BLaER1 (cell line): ENCODE measurements at regions not wholly inside any gene's neighbourhood (a gene's known extent, or its start where the extent isn't known, plus 50 kb on each side); places are given as distances from the start of the nearest gene placed in this dataset.
A peak's percentile ranks its signal among the peaks of the same experiment; 100 is the strongest.
"Not testable (repeated sequence)": the region's sequence is repeated elsewhere in the genome, so short reads cannot be mapped to it uniquely, and the experiment has no call there.

Experiments
- H3K27ac ChIP-seq: shearing (Covaris generic); formaldehyde crosslinking; 2 replicates; pipeline ENCODE4 v1.8.1; 2022
- H3K27me3 ChIP-seq: shearing (Covaris generic); formaldehyde crosslinking; 2 replicates; pipeline ENCODE4 v1.8.1; 2022
- H3K36me3 ChIP-seq: shearing (Covaris generic); formaldehyde crosslinking; 2 replicates; pipeline ENCODE4 v1.8.1; 2022
- H3K4me1 ChIP-seq: shearing (Covaris generic); formaldehyde crosslinking; 2 replicates; pipeline ENCODE4 v1.8.1; 2022
- H3K4me2 ChIP-seq: shearing (Covaris generic); formaldehyde crosslinking; 2 replicates; pipeline ENCODE4 v1.8.1; 2022
- H3K4me3 ChIP-seq: shearing (Covaris generic); formaldehyde crosslinking; 2 replicates; pipeline ENCODE4 v1.8.1; 2022
- H3K9ac ChIP-seq: shearing (Covaris generic); formaldehyde crosslinking; 2 replicates; pipeline ENCODE4 v1.8.1; 2022
- H3K9me3 ChIP-seq: shearing (Covaris generic); formaldehyde crosslinking; 2 replicates; pipeline ENCODE4 v1.8.1; 2022
- H4K20me1 ChIP-seq: shearing (Covaris generic); formaldehyde crosslinking; 2 replicates; pipeline ENCODE4 v1.8.1; 2022

GRCh38 chr2:89243114-89243700 is 551.7 kb downstream of the RPIA start:
- not testable (repeated sequence) for H3K36me3 ChIP-seq, H3K27ac ChIP-seq, H3K27me3 ChIP-seq, H3K9me3 ChIP-seq, H3K9ac ChIP-seq, H4K20me1 ChIP-seq, H3K4me2 ChIP-seq, H3K4me3 ChIP-seq
- peaks cover 20% of the 10 kb centered on the region for H3K4me1 ChIP-seq

GRCh38 chr2:89244407-89244806 is 552.9 kb downstream of the RPIA start:
- not testable (repeated sequence) for H3K9me3 ChIP-seq, H3K9ac ChIP-seq, H3K27me3 ChIP-seq, H3K36me3 ChIP-seq, H4K20me1 ChIP-seq, H3K4me3 ChIP-seq
- peak overlapping the region; percentile 26; the same call in 1 of the 2 replicates for H3K4me2 ChIP-seq
- 0 out of 2 replicates have a peak overlapping the region, but pooled peaks have one; percentile 35 for H3K27ac ChIP-seq
- peaks cover 20% of the 10 kb centered on the region for H3K4me1 ChIP-seq

- H3K4me3 ChIP-seq, H4K20me1 ChIP-seq, H3K36me3 ChIP-seq, H3K27me3 ChIP-seq, H3K9me3 ChIP-seq, H3K9ac ChIP-seq: not testable (repeated sequence)
- 0 out of 2 replicates have a peak overlapping the region, but pooled peaks have one; percentile 38 for H3K27ac ChIP-seq
- H3K4me2 ChIP-seq: peak overlapping the region; percentile 55
- H3K4me1 ChIP-seq: peaks cover 20% of the 10 kb centered on the region
These were observed 554.0 kb downstream of the RPIA start for GRCh38 chr2:89245478-89245877.

GRCh38 chr2:89246027-89246426 is 554.6 kb downstream of the RPIA start:
- not testable (repeated sequence) for H3K36me3 ChIP-seq, H4K20me1 ChIP-seq, H3K4me3 ChIP-seq, H3K9ac ChIP-seq, H3K9me3 ChIP-seq, H3K27me3 ChIP-seq
- Histone ChIP-seq H3K4me1 (peaks cover 20% of the 10 kb centered on the region), H3K27ac (peak overlapping the region; percentile 44; the same call in 1 of the 2 replicates), H3K4me2 (peak overlapping the region; percentile 55)

GRCh38 chr2:89246620-89247019 is 555.1 kb downstream of the RPIA start:
- H3K27ac ChIP-seq: peak overlapping the region; percentile 44

GRCh38 chr2:89255013-89255412 is 563.5 kb downstream of the RPIA start:
- H3K36me3 ChIP-seq, H3K9ac ChIP-seq, H3K27ac ChIP-seq, H3K27me3 ChIP-seq, H4K20me1 ChIP-seq, H3K4me3 ChIP-seq, H3K9me3 ChIP-seq, H3K4me2 ChIP-seq, H3K4me1 ChIP-seq: not testable (repeated sequence)

More at GRCh38 chr2:89246620-89247019, 555.1 kb downstream of the RPIA start:
- not testable (repeated sequence) for H3K27me3 ChIP-seq, H3K9ac ChIP-seq, H3K4me3 ChIP-seq, H3K9me3 ChIP-seq, H4K20me1 ChIP-seq, H3K36me3 ChIP-seq
- Histone ChIP-seq H3K4me1 (peaks cover 20% of the 10 kb centered on the region), H3K4me2 (peak overlapping the region; percentile 55)

GRCh38 chr2:89273443-89273842 is 582.0 kb downstream of the RPIA start:
- H3K27me3 ChIP-seq, H4K20me1 ChIP-seq, H3K9ac ChIP-seq, H3K4me2 ChIP-seq, H3K4me3 ChIP-seq, H3K9me3 ChIP-seq, H3K36me3 ChIP-seq, H3K27ac ChIP-seq, H3K4me1 ChIP-seq: not testable (repeated sequence)

GRCh38 chr2:89280536-89280935 is 589.1 kb downstream of the RPIA start:
- H3K9me3 ChIP-seq, H3K4me2 ChIP-seq, H3K4me3 ChIP-seq, H3K27me3 ChIP-seq, H3K36me3 ChIP-seq, H3K9ac ChIP-seq, H4K20me1 ChIP-seq, H3K4me1 ChIP-seq, H3K27ac ChIP-seq: not testable (repeated sequence)

- H3K27ac ChIP-seq, H3K27me3 ChIP-seq, H3K4me3 ChIP-seq, H3K9ac ChIP-seq, H3K4me2 ChIP-seq, H3K4me1 ChIP-seq, H3K36me3 ChIP-seq, H3K9me3 ChIP-seq, H4K20me1 ChIP-seq: not testable (repeated sequence)
These were observed 595.1 kb downstream of the RPIA start for GRCh38 chr2:89286448-89287080.

GRCh38 chr2:89287084-89287483 is 595.6 kb downstream of the RPIA start:
- not testable (repeated sequence) for H3K36me3 ChIP-seq, H3K9ac ChIP-seq, H3K9me3 ChIP-seq, H3K4me1 ChIP-seq, H4K20me1 ChIP-seq, H3K4me3 ChIP-seq, H3K4me2 ChIP-seq, H3K27ac ChIP-seq, H3K27me3 ChIP-seq

- not testable (repeated sequence) for H3K27ac ChIP-seq, H3K36me3 ChIP-seq, H3K27me3 ChIP-seq, H3K9me3 ChIP-seq, H3K4me3 ChIP-seq, H4K20me1 ChIP-seq, H3K9ac ChIP-seq, H3K4me1 ChIP-seq, H3K4me2 ChIP-seq
These were observed 600.3 kb downstream of the RPIA start for GRCh38 chr2:89291717-89292298.

GRCh38 chr2:89293399-89293798 is 601.9 kb downstream of the RPIA start:
- H3K27me3 ChIP-seq, H3K9ac ChIP-seq, H3K4me2 ChIP-seq, H3K9me3 ChIP-seq, H3K4me1 ChIP-seq, H4K20me1 ChIP-seq, H3K27ac ChIP-seq, H3K4me3 ChIP-seq, H3K36me3 ChIP-seq: not testable (repeated sequence)

- H4K20me1 ChIP-seq, H3K36me3 ChIP-seq, H3K27ac ChIP-seq, H3K9me3 ChIP-seq, H3K4me1 ChIP-seq, H3K27me3 ChIP-seq, H3K9ac ChIP-seq, H3K4me3 ChIP-seq, H3K4me2 ChIP-seq: not testable (repeated sequence)
These were observed 602.9 kb downstream of the RPIA start for GRCh38 chr2:89294335-89294734.

- H3K4me1 ChIP-seq, H3K4me2 ChIP-seq, H3K9me3 ChIP-seq, H3K27ac ChIP-seq, H3K36me3 ChIP-seq, H4K20me1 ChIP-seq, H3K4me3 ChIP-seq, H3K27me3 ChIP-seq, H3K9ac ChIP-seq: not testable (repeated sequence)
These were observed 605.4 kb downstream of the RPIA start for GRCh38 chr2:89296820-89297398.

- not testable (repeated sequence) for H3K4me2 ChIP-seq, H3K9ac ChIP-seq, H3K27me3 ChIP-seq, H3K36me3 ChIP-seq, H3K27ac ChIP-seq, H3K4me3 ChIP-seq, H3K4me1 ChIP-seq, H3K9me3 ChIP-seq, H4K20me1 ChIP-seq
These were observed 607.7 kb downstream of the RPIA start for GRCh38 chr2:89299196-89299595.
